Urinary bladder (tissue), 3 donors: ENCODE measurements at regions not wholly inside any gene's neighbourhood (a gene's known extent, or its start where the extent isn't known, plus 50 kb on each side); places are given as distances from the start of the nearest gene placed in this dataset.
A peak's percentile ranks its signal among the peaks of the same experiment; 100 is the strongest.

Experiments
- DNase-seq: peaks from one replicate; pipeline ENCODE4 v3.0.0-alpha.2; 2015; ENCODE audit errors: extremely low spot score
- H3K27ac ChIP-seq: one replicate; pipeline ENCODE4 v1.5.1; 2013; ENCODE audit warnings: low read depth, mild to moderate bottlenecking, moderate library complexity
- H3K36me3 ChIP-seq: one replicate; pipeline ENCODE4 v1.6.1; 2013; ENCODE audit warnings: mild to moderate bottlenecking, moderate library complexity; ENCODE audit not compliant: insufficient read depth
- H3K4me1 ChIP-seq: one replicate; pipeline ENCODE4 v1.6.1; 2013; ENCODE audit warnings: mild to moderate bottlenecking, moderate library complexity; ENCODE audit not compliant: insufficient read depth
- H3K4me3 ChIP-seq: one replicate; pipeline ENCODE4 v1.5.1; 2013; ENCODE audit warnings: low read depth, low read length
- WGBS: extraction: QIAGEN DNeasy Blood & Tissue Kit; methylation state at CpG from one replicate; pipeline ENCODE4 v1.1.7; 2013; 5-methylcytosine and 5-hydroxymethylcytosine counted together
- donor health status: healthy with polysubstance abuse.
- donor health status: healthy.

DNA sequence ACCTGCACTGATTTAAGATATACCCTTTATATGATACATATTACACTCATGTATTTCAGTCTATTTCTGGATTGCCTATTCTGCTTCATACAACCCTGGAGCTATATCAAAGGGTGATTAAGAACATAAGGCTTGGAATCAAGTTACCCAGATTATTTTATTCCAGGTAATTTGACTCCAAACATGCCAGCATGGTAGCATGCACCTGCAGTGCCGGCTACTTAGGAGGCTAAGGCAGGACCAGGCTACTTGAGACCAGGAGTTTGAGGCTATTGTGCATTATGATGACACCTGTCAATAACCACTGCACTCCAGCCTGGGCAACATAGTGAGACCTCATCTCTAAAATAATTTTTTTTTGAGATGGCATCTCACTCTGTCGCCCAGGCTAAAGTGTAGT lies 50.4 kb upstream of the NEO1 start:
- Histone ChIP-seq H3K4me3 (no peak overlapping the region), H3K27ac (no peak overlapping the region), H3K36me3 (no peaks in the 10 kb centered on the region), H3K4me1 (no peaks in the 10 kb centered on the region)
- DNase-seq = no peak
- WGBS = 94% methylated on average over 2 of the region's 2 CpGs

DNA sequence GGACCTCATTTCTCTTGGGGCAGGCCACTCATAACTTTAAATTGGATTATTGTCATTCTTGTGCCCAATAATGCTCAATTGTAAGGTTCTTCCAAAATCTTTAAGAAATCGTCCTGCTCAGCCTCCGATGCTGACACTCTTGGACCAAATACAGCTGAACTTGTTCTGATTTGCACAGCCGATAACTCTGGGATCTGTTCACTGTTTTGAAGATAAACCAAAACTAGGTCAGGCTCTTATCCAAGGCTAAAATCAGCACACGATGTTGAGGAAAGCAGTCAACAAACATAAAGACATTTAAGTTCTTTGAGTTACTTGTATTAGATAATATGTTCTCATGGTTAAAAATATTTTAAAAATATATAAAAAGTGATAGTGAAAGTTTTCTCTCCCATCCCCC lies 52.0 kb upstream of the NEO1 start:
- no peak overlapping the region for H3K27ac ChIP-seq
- no peak overlapping the region for H3K4me3 ChIP-seq
- no peaks in the 10 kb centered on the region for H3K36me3 ChIP-seq
- no peaks in the 10 kb centered on the region for H3K4me1 ChIP-seq
- DNase-seq = no peak
- WGBS = 27% methylated on average over 4 of the region's 4 CpGs

DNA sequence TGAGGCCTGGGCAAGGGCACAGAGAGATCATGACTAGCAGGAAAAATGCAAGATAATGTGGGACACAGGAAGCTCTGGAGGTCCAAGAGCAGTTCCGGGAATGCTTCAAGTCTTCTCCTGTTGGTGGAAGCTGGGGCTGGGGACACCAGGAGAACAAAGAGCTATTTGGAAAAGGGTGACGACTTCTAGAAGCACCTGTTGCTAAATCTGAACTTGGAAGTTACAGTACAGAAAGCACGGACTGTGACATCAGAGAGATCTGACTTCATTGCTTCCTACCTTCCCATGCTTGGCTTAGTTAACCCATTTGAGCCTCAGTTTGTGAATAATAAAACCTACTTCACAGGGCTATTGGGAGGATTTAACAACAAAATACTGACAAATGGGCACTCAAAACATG lies 52.7 kb upstream of the NEO1 start:
- Histone ChIP-seq H3K27ac (no peak overlapping the region), H3K4me1 (no peaks in the 10 kb centered on the region), H3K4me3 (no peak overlapping the region), H3K36me3 (no peaks in the 10 kb centered on the region)
- no peak for DNase-seq
- WGBS = 93% methylated on average over 3 of the region's 3 CpGs

DNA sequence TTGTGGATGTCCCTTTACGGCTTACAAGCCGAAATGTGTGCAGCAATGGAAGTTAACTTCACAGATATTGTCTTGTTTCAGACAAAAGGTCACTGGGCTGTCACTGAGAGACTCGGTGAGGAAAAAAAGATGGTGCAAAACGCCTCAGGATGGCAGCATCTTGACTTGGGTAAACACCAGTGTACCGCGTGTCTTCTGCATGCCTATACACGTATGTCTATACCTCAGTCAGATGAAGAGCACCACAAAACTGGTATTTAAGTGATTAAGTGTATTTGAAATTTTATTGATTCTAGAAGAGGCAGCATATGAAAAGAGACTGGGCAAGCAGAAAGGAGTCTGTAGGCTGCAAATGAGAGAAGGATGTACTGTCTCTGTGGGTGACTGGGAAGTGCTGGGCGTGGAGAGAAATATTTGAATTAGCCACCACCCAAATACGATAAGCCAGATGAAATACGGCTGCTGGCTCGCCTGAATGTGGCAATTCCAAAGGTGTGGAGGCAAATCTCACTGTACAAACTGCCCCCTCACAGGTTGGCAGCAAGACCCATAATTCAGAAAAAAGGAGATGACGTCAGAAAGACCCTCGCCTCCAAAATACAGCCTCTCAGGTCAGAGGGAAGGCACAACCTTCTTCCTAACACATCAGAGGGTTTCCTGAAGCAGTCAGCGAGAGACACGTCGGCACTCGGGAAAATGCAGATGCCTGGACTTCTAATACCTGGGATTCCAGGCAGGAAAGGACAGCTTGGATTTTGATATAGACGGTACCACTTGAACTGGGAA lies 53.4 kb upstream of the NEO1 start:
- no peaks in the 10 kb centered on the region for H3K36me3 ChIP-seq
- no peak overlapping the region for H3K4me3 ChIP-seq
- 90% methylated on average over 18 of the region's 18 CpGs for WGBS
- H3K4me1 ChIP-seq = no peaks in the 10 kb centered on the region
- H3K27ac ChIP-seq = no peak overlapping the region
- no peak for DNase-seq

DNA sequence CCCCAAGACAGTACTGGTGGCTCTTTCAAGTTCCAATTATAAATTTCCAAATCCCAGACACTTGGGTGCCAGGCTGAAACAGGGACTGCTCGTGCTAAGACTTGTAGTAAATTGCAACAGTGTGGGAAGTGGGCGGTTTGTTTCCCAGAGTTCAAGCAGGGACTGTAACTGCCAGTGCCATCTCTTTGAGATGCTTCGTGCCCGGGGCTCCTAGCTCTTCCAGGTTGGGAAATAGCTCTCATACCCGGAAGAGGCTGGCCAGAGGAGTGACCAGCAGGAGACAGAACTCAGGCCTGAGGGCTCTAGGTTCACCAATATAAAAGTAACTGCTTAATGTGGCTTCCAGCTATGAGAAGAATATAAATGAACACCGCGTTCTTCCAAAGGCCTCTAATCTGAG lies 54.0 kb upstream of the NEO1 start:
- H3K27ac ChIP-seq = no peak overlapping the region
- H3K4me3 ChIP-seq = no peak overlapping the region
- H3K4me1 ChIP-seq = no peaks in the 10 kb centered on the region
- WGBS = 86% methylated on average over 7 of the region's 7 CpGs
- H3K36me3 ChIP-seq = no peaks in the 10 kb centered on the region
- no peak for DNase-seq

DNA sequence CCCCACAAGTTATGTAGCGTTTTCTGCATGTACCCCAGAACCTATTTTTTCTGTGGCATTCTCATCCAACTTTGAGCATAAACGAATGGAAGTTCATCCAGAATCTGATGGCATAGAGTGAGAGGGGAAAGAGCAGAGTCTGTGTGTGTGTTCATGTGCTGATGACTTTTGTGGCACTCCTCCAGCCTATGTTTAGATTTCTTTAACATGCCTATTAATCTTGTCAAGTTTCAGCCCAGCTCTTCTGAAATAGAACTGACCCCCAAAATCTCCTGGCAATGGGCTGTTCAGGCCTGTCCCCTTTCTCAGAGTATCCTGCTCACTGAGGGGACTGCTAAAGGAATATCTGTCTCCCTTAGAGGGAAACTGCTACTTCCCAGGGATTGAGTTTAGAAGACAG lies 56.4 kb upstream of the NEO1 start:
- 84% methylated on average over 2 of the region's 2 CpGs for WGBS
- no peak overlapping the region for H3K27ac ChIP-seq
- no peaks in the 10 kb centered on the region for H3K36me3 ChIP-seq
- DNase-seq = no peak
- H3K4me3 ChIP-seq = no peak overlapping the region
- H3K4me1 ChIP-seq = no peaks in the 10 kb centered on the region

DNA sequence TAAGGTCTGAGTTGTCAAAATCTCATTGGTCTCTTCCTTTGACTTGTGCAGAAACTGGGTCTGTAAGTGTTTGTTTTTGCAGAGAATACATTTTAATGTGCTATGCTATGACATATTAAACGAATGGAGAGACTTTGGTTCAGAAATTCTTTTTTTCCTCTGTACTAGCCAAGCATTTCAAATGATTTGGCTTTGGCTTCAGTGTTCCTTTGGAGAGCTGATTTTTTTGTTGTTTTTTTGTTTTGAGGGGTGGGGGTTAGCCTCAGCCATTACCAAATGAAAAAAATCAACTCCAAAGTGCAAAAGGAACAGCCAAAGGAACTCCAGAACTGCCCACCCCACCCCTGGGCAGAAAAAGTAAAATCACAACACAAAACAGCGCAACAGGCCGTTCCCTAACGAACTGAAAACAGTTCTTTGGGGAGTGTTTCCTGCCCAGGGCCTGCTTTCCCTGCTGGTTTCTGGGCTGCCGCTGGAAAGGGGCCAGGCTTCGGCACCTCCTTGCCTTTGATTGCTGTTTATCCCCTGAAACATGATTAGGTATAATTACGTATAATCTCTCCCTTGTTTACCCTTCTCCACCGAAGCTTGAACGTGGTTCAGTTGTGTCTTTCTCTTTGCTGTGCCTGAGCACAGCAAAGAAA lies 57.6 kb upstream of the NEO1 start:
- Histone ChIP-seq H3K4me3 (no peak overlapping the region), H3K4me1 (no peaks in the 10 kb centered on the region), H3K36me3 (no peaks in the 10 kb centered on the region), H3K27ac (no peak overlapping the region)
- 57% methylated on average over 9 of the region's 9 CpGs for WGBS
- no peak for DNase-seq

DNA sequence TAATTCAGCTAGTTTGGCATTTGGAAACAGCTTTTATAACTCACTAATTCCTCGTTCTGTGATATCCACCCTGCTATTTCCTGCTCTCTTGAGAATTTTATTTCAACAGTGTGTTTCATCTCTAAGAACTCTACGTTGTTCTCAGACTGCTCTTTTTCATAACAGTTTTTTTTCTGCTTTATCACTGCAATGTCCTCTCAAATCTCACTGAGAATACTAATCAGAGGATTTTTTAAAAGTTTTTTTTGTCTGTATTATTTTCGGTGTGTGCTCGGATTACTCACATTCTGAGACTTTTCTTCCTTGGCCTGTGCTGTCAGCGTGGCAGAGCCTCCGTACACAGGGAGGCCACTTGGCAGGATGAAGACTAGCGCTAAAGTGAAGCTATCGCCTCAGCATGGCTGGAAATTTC lies 59.4 kb upstream of the NEO1 start:
- no peak overlapping the region for H3K4me3 ChIP-seq
- H3K4me1 ChIP-seq = no peaks in the 10 kb centered on the region
- DNase-seq = no peak
- WGBS = 34% methylated on average over 8 of the region's 8 CpGs
- peak overlapping the region; percentile 83 for H3K27ac ChIP-seq
- H3K36me3 ChIP-seq = no peaks in the 10 kb centered on the region

DNA sequence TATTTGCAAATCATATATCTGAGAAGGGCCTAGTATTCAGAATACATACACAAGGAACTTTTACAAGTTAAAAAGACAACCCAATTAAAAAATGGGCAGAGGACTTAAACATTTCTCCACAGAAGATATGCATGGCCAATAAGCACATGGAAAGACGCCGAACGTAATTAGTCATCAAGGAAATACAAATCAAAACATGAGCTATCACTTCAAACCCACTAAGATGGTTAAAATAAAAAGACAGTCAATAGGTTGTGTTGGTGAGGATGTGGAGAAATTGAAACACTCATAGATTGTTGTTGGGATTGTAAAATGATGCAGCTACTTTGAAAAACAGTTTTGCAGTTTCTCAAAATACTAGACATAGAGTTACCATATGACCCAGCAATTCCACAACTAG lies 61.2 kb upstream of the NEO1 start:
- 93% methylated on average over 3 of the region's 3 CpGs for WGBS
- no peak overlapping the region for H3K4me3 ChIP-seq
- no peaks in the 10 kb centered on the region for H3K36me3 ChIP-seq
- H3K4me1 ChIP-seq = no peaks in the 10 kb centered on the region
- H3K27ac ChIP-seq = no peak overlapping the region
- no peak for DNase-seq

DNA sequence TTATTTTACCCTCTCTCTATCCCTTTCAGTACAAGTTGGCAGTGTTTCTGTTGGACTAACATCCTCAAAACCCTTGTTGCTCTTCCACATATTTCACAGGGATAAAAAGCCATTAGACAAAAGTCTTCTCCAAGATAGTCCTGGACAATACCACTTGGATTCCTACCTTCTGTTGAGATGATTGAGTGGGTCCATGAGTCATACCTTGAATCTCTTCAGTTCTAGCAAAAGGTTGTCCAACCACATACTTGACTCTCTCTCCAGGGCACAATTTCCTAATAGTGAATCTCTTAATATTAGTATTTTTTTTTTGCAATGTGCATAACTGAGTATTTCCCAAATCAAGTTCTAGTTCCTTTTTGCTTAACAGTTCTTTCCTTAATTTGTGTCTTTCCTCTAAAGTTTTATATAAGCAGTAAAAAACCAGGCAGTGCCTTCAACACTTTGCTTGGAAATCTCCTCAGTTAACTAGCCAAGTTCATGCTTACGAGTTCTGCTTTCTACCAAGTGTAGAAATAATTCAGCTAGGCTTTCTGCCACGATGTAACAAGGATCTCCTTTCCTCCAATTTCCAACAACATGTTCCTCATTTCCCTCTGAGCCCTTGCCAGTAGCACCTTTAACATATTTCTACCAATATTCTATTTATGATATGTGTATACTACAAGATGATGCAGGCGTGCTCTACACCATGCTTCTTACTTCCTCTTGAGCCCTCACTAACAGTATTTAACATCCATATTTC lies 68.3 kb upstream of the NEO1 start:
- H3K4me1 ChIP-seq = no peaks in the 10 kb centered on the region
- WGBS = 72% methylated on average over 3 of the region's 3 CpGs
- DNase-seq = no peak
- no peak overlapping the region for H3K4me3 ChIP-seq
- no peak overlapping the region for H3K27ac ChIP-seq
- H3K36me3 ChIP-seq = no peaks in the 10 kb centered on the region

DNA sequence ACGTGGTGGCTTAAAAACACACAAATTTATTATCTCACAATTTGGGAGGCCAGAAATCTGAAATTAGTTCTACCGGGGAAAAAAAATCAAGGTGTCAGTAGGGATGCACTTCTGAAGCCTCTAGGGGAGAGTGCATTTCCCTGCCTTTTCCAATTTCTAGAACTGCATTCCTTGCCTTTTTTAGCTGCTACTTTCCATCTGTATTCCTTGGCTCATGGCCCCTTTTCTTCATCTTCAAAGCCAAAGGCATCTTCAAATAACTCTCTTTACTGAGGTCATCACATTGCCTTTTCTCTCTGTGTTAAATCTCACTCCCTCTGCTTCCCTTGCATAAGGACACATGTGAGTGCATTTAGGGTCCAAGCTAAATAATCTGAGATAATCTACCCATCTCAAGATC lies 69.5 kb upstream of the NEO1 start:
- no peak for DNase-seq
- no peak overlapping the region for H3K27ac ChIP-seq
- no peaks in the 10 kb centered on the region for H3K36me3 ChIP-seq

DNA sequence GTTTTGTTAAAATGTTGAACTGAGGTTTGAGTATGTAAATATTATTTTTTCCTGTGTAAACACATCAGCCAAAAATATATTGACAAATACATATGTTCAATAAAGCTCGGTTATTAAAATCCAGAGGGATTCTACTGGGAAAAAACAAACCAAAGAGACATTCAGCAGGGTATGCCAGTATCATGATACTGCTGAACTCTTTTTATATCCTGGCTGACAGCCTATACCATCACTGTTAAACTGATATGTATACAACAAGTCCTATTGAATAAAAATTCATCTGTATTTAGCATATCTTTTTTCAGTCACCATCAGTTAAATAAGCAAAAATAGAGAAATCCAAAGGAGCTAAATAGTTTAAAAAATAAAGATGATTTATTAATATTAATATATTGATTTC lies 71.6 kb upstream of the NEO1 start:
- Histone ChIP-seq H3K4me1 (no peaks in the 10 kb centered on the region), H3K4me3 (no peak overlapping the region), H3K27ac (no peak overlapping the region), H3K36me3 (no peaks in the 10 kb centered on the region)
- WGBS = 35% methylated on average over 1 of the region's 1 CpG
- DNase-seq = no peak

More for the DNA sequence above, 69.5 kb upstream of the NEO1 start:
- no peaks in the 10 kb centered on the region for H3K4me1 ChIP-seq
- H3K4me3 ChIP-seq = no peak overlapping the region
- WGBS = 31% methylated on average over 2 of the region's 2 CpGs

DNA sequence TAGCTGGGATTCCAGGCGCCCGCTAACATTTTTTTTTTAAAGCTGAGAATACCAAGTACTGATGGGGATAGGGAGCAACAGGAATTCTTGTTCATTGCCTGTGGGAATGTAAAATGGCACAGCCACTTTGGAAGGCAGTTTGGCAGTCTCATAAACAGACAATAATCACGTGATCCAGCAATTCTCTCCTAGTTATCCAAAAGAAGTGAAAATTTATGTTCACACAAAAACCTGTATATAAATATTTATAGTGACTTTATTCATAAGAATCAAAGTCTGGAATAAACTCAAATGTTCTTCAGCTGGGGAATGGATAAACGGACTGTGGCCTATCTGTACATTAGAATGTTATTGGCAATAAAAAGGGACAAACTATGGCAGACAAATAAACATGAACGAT lies 72.5 kb upstream of the NEO1 start:
- H3K4me3 ChIP-seq = no peak overlapping the region
- H3K36me3 ChIP-seq = no peaks in the 10 kb centered on the region
- no peak for DNase-seq
- H3K4me1 ChIP-seq = no peaks in the 10 kb centered on the region
- 40% methylated on average over 5 of the region's 5 CpGs for WGBS
- no peak overlapping the region for H3K27ac ChIP-seq

DNA sequence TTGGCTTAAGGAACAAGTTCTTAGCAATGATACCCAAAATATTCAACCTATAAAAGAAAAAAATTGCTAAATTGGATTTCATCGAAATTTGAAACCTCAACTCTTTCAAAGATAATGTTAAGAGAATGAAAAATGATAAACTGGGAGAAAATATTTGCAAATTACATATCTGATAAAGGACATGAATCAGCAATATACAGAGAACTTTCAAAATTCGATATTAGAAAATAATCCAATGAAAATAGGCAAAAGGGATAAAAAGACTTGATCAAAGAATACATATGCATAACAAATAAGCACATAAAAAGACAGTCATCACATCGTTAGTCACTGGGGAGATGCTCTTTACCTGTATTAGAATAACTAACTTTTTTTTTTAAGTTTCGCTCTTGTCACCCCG lies 73.0 kb upstream of the NEO1 start:
- no peak for DNase-seq
- no peaks in the 10 kb centered on the region for H3K36me3 ChIP-seq
- no peak overlapping the region for H3K4me3 ChIP-seq
- no peak overlapping the region for H3K27ac ChIP-seq
- no peaks in the 10 kb centered on the region for H3K4me1 ChIP-seq
- WGBS = 62% methylated on average over 5 of the region's 5 CpGs
